Sigmoid colon (tissue), 6 donors: ENCODE measurements at regions not wholly inside any gene's neighbourhood (a gene's known extent, or its start where the extent isn't known, plus 50 kb on each side); places are given as distances from the start of the nearest gene placed in this dataset.
"Not testable (repeated sequence)": the region's sequence is repeated elsewhere in the genome, so short reads cannot be mapped to it uniquely, and the experiment has no call there.

ENCODE experiments used
- DNase-seq: peaks from one replicate; pipeline ENCODE4 v3.0.0-alpha.2; 2019
- H3K27ac ChIP-seq, 4 donors: fragments of 200-600 bp; sonication (generic); one replicate each; pipeline ENCODE4 v1.5.1; 2016 to 2019; ENCODE audit warnings: mild to moderate bottlenecking in 1 of 4
- H3K27me3 ChIP-seq, 3 donors: fragments of 200-600 bp; sonication (generic); one replicate each; pipeline ENCODE4 v1.5.1; 2019; ENCODE audit warnings: mild to moderate bottlenecking in 1 of 3
- H3K36me3 ChIP-seq, 4 donors: fragments of 200-600 bp; sonication (generic); one replicate each; pipeline ENCODE4 v1.5.1; 2016 to 2019
- H3K4me1 ChIP-seq, 4 donors: fragments of 200-600 bp; sonication (generic); one replicate each; pipeline ENCODE4 v1.5.1; 2017 to 2019
- H3K4me3 ChIP-seq, 4 donors: fragments of 200-600 bp; sonication (generic); one replicate each; pipeline ENCODE4 v1.5.1; 2017 to 2019; ENCODE audit warnings: mild to moderate bottlenecking in 2 of 4, moderate library complexity in 1 of 4
- H3K9me3 ChIP-seq, 4 donors: fragments of 200-600 bp in 3 of 4; sonication (generic) in 3 of 4; one replicate each; pipeline versions ENCODE4 v1.5.1 to v1.6.1; 2013 to 2019
- EP300 ChIP-seq, 4 donors: sonication (generic); formaldehyde crosslinking; IDR thresholded peaks; one replicate each; pipeline ENCODE4 v1.6.1; 2017; ENCODE audit warnings: antibody characterized with exemption in 4 of 4
- POLR2A ChIP-seq, 2 donors: fragments of 450-650 bp; IDR thresholded peaks; one replicate each; pipeline ENCODE4 v1.6.1; 2016; ENCODE audit warnings: antibody characterized with exemption in 2 of 2, mild to moderate bottlenecking in 2 of 2, moderate library complexity in 2 of 2
- POLR2AphosphoS5 ChIP-seq, 4 donors: sonication (generic); formaldehyde crosslinking; IDR thresholded peaks; one replicate each; pipeline ENCODE4 v1.6.1; 2017; ENCODE audit warnings: antibody characterized with exemption in 4 of 4
- WGBS, 2 donors: extraction: QIAGEN DNeasy Blood & Tissue Kit; methylation state at CpG; one replicate each; pipeline ENCODE4 v1.1.7; 2013; 5-methylcytosine and 5-hydroxymethylcytosine counted together
- intact Hi-C: fragments of 100-400 bp; cut with DNase I; formaldehyde crosslinking; loops from one replicate; pipeline ENCODE4 v1.15.1; 2023
- TF ChIP-seq, protein P1 (sequence below), 4 experiments: fragments of 450-650 bp in 3 of 4; fragments of 200-600 bp in 1 of 4; IDR thresholded peaks; one replicate each; pipeline ENCODE4 v1.5.1; 2016 to 2019; ENCODE audit warnings: antibody characterized with exemption in 4 of 4, mild to moderate bottlenecking in 3 of 4, moderate library complexity in 2 of 4
- donor health status: healthy with polysubstance abuse.
- donor health status: healthy.

DNA sequence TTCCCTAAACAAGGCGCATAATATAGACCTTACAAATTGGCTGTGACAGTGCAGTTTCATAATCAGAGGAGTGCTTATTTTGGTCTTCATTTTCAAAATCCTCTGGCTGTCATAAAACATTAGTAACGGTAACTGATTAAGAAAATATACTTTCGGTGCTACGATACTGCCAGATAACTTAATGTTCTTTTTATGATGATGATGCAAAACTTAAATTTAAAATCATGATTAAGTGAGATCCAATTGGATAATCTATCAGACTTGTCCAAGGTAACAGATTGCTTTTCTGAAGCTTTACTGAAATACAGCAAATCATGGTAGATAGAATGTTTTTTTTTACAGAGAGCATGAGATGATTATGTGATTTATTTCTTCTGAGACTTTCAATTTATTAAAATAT is 364.2 kb upstream of the CNTN3 start:
- 88 to 96% methylated on average over 4 of the region's 4 CpGs for WGBS, 2 donors
- Histone ChIP-seq H3K27me3 (no peaks in the 10 kb centered on the region), H3K9me3 (no peaks in the 10 kb centered on the region), H3K4me3 (no peak overlapping the region), H3K27ac (no peak overlapping the region), H3K36me3 (no peaks in the 10 kb centered on the region), H3K4me1 (no peaks in the 10 kb centered on the region)
- intact Hi-C loops = no loop called here
- TF ChIP-seq EP300 (IDR thresholded peaks at IDR 0.05) (no peak), POLR2AphosphoS5 (IDR thresholded peaks at IDR 0.05) (no peak), POLR2A (IDR thresholded peaks at IDR 0.05) (no peak)
- TF ChIP-seq, protein P1, sequence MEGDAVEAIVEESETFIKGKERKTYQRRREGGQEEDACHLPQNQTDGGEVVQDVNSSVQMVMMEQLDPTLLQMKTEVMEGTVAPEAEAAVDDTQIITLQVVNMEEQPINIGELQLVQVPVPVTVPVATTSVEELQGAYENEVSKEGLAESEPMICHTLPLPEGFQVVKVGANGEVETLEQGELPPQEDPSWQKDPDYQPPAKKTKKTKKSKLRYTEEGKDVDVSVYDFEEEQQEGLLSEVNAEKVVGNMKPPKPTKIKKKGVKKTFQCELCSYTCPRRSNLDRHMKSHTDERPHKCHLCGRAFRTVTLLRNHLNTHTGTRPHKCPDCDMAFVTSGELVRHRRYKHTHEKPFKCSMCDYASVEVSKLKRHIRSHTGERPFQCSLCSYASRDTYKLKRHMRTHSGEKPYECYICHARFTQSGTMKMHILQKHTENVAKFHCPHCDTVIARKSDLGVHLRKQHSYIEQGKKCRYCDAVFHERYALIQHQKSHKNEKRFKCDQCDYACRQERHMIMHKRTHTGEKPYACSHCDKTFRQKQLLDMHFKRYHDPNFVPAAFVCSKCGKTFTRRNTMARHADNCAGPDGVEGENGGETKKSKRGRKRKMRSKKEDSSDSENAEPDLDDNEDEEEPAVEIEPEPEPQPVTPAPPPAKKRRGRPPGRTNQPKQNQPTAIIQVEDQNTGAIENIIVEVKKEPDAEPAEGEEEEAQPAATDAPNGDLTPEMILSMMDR (IDR thresholded peaks at IDR 0.05) = no peak
- no peak for DNase-seq

GRCh38 chr3:74985028-74985904 is 370.8 kb upstream of the CNTN3 start:
- WGBS, 2 donors = 93 to 95% methylated on average over 34 of the region's 34 CpGs
- H3K36me3 ChIP-seq, H3K4me1 ChIP-seq, H3K4me3 ChIP-seq, H3K27ac ChIP-seq, H3K9me3 ChIP-seq, intact Hi-C loops, H3K27me3 ChIP-seq: not testable (repeated sequence)
- DNase-seq = peak; percentile 54

DNA sequence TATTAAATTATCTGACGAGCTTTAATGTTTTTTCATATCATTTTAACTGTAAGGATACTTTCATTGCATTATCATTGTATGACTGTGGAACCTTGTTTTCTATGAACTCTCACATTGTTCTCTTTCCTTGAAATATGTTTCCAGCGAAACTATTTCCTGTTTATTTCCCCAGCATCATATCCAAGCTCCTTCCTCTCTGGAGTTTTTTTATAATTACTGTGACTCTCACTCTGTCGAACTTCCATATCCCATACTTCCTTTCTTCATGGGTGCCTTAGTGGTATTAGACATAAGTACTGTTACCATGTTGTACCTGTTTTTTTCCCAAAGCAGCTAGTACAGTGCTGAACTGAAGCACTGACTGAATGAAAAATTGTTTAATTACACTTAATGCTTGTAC is 373.6 kb upstream of the CNTN3 start:
- 54 to 67% methylated on average over 3 of the region's 3 CpGs for WGBS, 2 donors
- intact Hi-C loops = no loop called here
- no peak overlapping the region for H3K27ac ChIP-seq
- no peak for DNase-seq
- TF ChIP-seq POLR2AphosphoS5 (IDR thresholded peaks at IDR 0.05) = no peak
- H3K27me3 ChIP-seq = no peaks in the 10 kb centered on the region
- no peaks in the 10 kb centered on the region for H3K36me3 ChIP-seq
- H3K9me3 ChIP-seq = no peaks in the 10 kb centered on the region
- H3K4me3 ChIP-seq = no peak overlapping the region
- no peaks in the 10 kb centered on the region for H3K4me1 ChIP-seq

- Histone ChIP-seq H3K36me3 (no peaks in the 10 kb centered on the region), H3K27me3 (no peaks in the 10 kb centered on the region), H3K4me3 (no peak overlapping the region), H3K27ac (no peak overlapping the region), H3K4me1 (no peaks in the 10 kb centered on the region), H3K9me3 (no peaks in the 10 kb centered on the region)
- intact Hi-C loops = no loop called here
- no peak for DNase-seq
- no peak for TF ChIP-seq POLR2A (IDR thresholded peaks at IDR 0.05)
- no peak for TF ChIP-seq EP300 (IDR thresholded peaks at IDR 0.05)
- TF ChIP-seq, protein P1 (IDR thresholded peaks at IDR 0.05) = no peak
- no peak for TF ChIP-seq POLR2AphosphoS5 (IDR thresholded peaks at IDR 0.05)
Measured at GRCh38 chr3:74992898-74993297, 378.4 kb upstream of the CNTN3 start.

GRCh38 chr3:75001330-75001729 is 386.9 kb upstream of the CNTN3 start:
- H3K9me3 ChIP-seq = no peaks in the 10 kb centered on the region
- no peaks in the 10 kb centered on the region for H3K27me3 ChIP-seq
- no peaks in the 10 kb centered on the region for H3K4me1 ChIP-seq
- H3K27ac ChIP-seq = no peak overlapping the region
- 2 to 11% methylated on average over 1 of the region's 1 CpG for WGBS, 2 donors
- no peak overlapping the region for H3K4me3 ChIP-seq
- intact Hi-C loops = no loop called here
- no peak for DNase-seq
- TF ChIP-seq POLR2AphosphoS5 (IDR thresholded peaks at IDR 0.05) = no peak
- TF ChIP-seq EP300 (IDR thresholded peaks at IDR 0.05) = no peak
- TF ChIP-seq POLR2A (IDR thresholded peaks at IDR 0.05) = no peak
- H3K36me3 ChIP-seq = no peaks in the 10 kb centered on the region

DNA sequence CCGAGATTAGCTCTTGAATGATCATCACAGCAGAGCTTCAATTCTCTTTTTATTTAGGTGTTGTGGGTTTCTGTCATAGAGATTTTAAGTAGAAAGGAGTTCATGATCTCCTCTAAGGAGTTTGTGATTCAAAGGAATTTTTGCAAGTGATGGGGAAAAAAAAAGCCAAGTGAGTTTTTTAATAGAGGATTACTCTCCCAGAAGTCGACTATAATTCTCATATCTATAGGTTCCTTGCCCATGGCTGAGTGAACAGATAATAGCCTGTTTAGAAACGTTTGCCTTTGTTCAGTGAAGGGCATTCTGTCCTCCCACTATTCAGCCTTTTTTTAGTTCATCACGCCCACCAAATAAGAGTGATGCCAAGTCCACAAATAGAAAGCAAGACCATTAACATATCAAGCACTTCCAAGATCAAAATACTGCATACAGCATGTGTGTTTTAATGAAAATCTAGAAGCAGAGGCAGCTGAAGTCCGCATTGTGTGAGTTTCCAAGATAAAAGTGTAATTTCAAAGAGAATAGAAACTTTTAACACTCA is 398.4 kb upstream of the CNTN3 start:
- no peak for DNase-seq
- TF ChIP-seq, protein P1 (IDR thresholded peaks at IDR 0.05) = no peak
- TF ChIP-seq EP300 (IDR thresholded peaks at IDR 0.05) (no peak), POLR2AphosphoS5 (IDR thresholded peaks at IDR 0.05) (no peak), POLR2A (IDR thresholded peaks at IDR 0.05) (no peak)
- no peak overlapping the region for H3K4me3 ChIP-seq
- no peaks in the 10 kb centered on the region for H3K4me1 ChIP-seq
- H3K27me3 ChIP-seq = no peaks in the 10 kb centered on the region
- H3K9me3 ChIP-seq = no peaks in the 10 kb centered on the region
- H3K36me3 ChIP-seq = no peaks in the 10 kb centered on the region
- H3K27ac ChIP-seq = no peak overlapping the region
- intact Hi-C loops = no loop called here
- WGBS, 2 donors = 66 to 73% methylated on average over 5 of the region's 5 CpGs
